Fibroblast of lung (primary cell): ENCODE measurements at regions not wholly inside any gene's neighbourhood (a gene's known extent, or its start where the extent isn't known, plus 50 kb on each side); places are given as distances from the start of the nearest gene placed in this dataset.

ENCODE experiments used
- DNase-seq, 2 donors: peaks; one replicate each; pipeline versions ENCODE4 v3.0.0 to v3.0.0-alpha.2; 2010; ENCODE audit warnings: low read depth in 2 of 2
- H2AFZ ChIP-seq: 2 replicates; pipeline ENCODE4 v1.5.1; 2012; ENCODE audit warnings: low read length, control low read depth, inconsistent platforms
- H3K27ac ChIP-seq: 2 replicates; pipeline ENCODE4 v1.5.1; 2011; ENCODE audit warnings: low read length, control low read depth; ENCODE audit not compliant: insufficient read depth
- H3K27me3 ChIP-seq: 2 replicates; pipeline ENCODE4 v1.5.1; 2011; ENCODE audit warnings: mild to moderate bottlenecking, low read length; ENCODE audit not compliant: control insufficient read depth, insufficient read depth
- H3K36me3 ChIP-seq: 2 replicates; pipeline ENCODE4 v1.5.1; 2011; ENCODE audit warnings: low read length; ENCODE audit not compliant: control insufficient read depth, insufficient read depth
- H3K4me1 ChIP-seq: 2 replicates; pipeline ENCODE4 v1.5.1; 2011; ENCODE audit warnings: low read length; ENCODE audit not compliant: control insufficient read depth, insufficient read depth; ENCODE audit errors: extremely low read depth
- H3K4me2 ChIP-seq: 2 replicates; pipeline ENCODE4 v1.5.1; 2011; ENCODE audit warnings: low read length, control low read depth; ENCODE audit not compliant: insufficient read depth; ENCODE audit errors: extremely low read depth
- H3K4me3 ChIP-seq, 4 experiments: fragments of 200-600 bp in 1 of 4; sonication (generic) in 1 of 4; replicated peaks in 1 of 4; 2 replicates each; pipeline ENCODE4 v1.5.1; 2011 to 2016; ENCODE audit warnings: low read length in 4 of 4, low read depth in 3 of 4, mild to moderate bottlenecking in 3 of 4, control low read depth in 2 of 4, inconsistent platforms in 1 of 4, mixed read lengths in 1 of 4; ENCODE audit not compliant: insufficient read depth in 1 of 4; ENCODE audit errors: control extremely low read depth in 1 of 4
- H3K79me2 ChIP-seq: 2 replicates; pipeline ENCODE4 v1.5.1; 2012; ENCODE audit warnings: mild to moderate bottlenecking, low read length, inconsistent platforms; ENCODE audit not compliant: control insufficient read depth, insufficient read depth
- H3K9ac ChIP-seq: 2 replicates; pipeline ENCODE4 v1.5.1; 2011; ENCODE audit warnings: mild to moderate bottlenecking, low read length, control low read depth; ENCODE audit not compliant: insufficient read depth
- H3K9me3 ChIP-seq: 2 replicates; pipeline ENCODE4 v1.5.1; 2012; ENCODE audit warnings: low read depth, low read length; ENCODE audit not compliant: control insufficient read depth, insufficient read depth
- H4K20me1 ChIP-seq: 2 replicates; pipeline ENCODE4 v1.5.1; 2011; ENCODE audit warnings: low read length; ENCODE audit not compliant: control insufficient read depth, insufficient read depth; ENCODE audit errors: extremely low read depth
- EZH2 ChIP-seq: IDR thresholded peaks from 2 replicates; pipeline ENCODE4 v1.5.1; 2012; ENCODE audit warnings: low read length, control low read depth, mild to moderate bottlenecking; ENCODE audit errors: missing control alignments
- TF ChIP-seq, protein P1 (sequence below), 2 donors: IDR thresholded peaks in 1 of 2; conservative IDR thresholded peaks in 1 of 2; 1 replicate in 1 of 2; 2 replicates in 1 of 2; pipeline ENCODE4 v1.5.1; 2011 to 2012; ENCODE audit warnings: low read length in 2 of 2, control low read depth in 1 of 2, inconsistent platforms in 1 of 2, low read depth in 1 of 2, mild to moderate bottlenecking in 1 of 2

DNA sequence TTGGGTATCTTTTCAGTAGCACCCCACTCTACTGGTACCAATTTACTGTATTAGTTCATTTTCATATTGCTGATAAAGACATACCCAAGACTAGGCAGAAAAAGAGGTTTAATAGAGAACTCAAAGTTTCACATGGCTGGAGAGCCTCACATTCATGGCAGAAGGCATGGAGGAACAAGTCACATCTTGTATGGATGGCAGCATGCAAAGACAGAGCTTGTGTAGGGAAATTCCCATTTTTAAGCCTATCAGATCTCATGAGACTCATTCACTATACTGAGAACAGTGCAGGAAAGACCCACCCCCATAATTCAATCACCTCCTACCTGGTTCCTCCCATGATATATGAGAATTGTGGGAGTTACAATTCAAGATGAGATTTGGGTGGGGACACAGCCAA, 878.6 kb upstream of the ADGRL4 start:
- Histone ChIP-seq H2AFZ (no peak overlapping the region), H3K79me2 (no peaks in the 10 kb centered on the region), H3K4me3 (no peak overlapping the region), H3K9ac (no peak overlapping the region), H3K27me3 (no peaks in the 10 kb centered on the region), H3K4me2 (no peak overlapping the region), H3K9me3 (no peaks in the 10 kb centered on the region), H3K27ac (no peak overlapping the region), H3K4me1 (no peaks in the 10 kb centered on the region), H4K20me1 (no peaks in the 10 kb centered on the region), H3K36me3 (no peaks in the 10 kb centered on the region)
- TF ChIP-seq, protein P1, sequence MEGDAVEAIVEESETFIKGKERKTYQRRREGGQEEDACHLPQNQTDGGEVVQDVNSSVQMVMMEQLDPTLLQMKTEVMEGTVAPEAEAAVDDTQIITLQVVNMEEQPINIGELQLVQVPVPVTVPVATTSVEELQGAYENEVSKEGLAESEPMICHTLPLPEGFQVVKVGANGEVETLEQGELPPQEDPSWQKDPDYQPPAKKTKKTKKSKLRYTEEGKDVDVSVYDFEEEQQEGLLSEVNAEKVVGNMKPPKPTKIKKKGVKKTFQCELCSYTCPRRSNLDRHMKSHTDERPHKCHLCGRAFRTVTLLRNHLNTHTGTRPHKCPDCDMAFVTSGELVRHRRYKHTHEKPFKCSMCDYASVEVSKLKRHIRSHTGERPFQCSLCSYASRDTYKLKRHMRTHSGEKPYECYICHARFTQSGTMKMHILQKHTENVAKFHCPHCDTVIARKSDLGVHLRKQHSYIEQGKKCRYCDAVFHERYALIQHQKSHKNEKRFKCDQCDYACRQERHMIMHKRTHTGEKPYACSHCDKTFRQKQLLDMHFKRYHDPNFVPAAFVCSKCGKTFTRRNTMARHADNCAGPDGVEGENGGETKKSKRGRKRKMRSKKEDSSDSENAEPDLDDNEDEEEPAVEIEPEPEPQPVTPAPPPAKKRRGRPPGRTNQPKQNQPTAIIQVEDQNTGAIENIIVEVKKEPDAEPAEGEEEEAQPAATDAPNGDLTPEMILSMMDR (conservative IDR thresholded peaks at IDR 0.05 in 1 of 2, IDR thresholded peaks at IDR 0.05 in 1 of 2; ENCODE audit: low read depth in 1 of 2, low read length in 2 of 2), result no peak
- no peak for TF ChIP-seq EZH2
- no peak for DNase-seq

DNA sequence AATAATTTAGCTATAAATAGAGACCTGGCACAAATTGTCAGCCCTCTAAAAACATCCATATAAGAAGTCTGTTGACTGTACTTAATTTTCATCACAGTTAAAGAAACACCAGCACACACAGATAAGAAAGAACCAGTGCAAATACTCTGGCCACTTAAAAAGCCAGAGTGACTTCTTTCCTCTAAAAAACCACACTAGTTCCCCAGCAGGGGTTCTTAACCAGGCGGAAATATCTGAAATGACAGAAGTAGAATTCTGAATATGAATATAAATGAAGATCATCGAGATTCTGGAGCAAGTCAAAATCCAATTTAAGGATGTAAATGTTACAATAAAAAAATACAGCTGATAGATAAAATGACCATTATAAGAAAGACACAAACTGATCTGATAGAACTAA, 870.6 kb upstream of the ADGRL4 start:
- H3K79me2 ChIP-seq, result no peaks in the 10 kb centered on the region
- no peaks in the 10 kb centered on the region for H3K27me3 ChIP-seq
- no peaks in the 10 kb centered on the region for H3K36me3 ChIP-seq
- no peak overlapping the region for H2AFZ ChIP-seq
- no peaks in the 10 kb centered on the region for H3K4me1 ChIP-seq
- no peak overlapping the region for H3K9ac ChIP-seq
- H3K4me3 ChIP-seq, result no peak overlapping the region
- H3K4me2 ChIP-seq, result no peak overlapping the region
- no peaks in the 10 kb centered on the region for H3K9me3 ChIP-seq
- no peak for DNase-seq
- no peaks in the 10 kb centered on the region for H4K20me1 ChIP-seq
- no peak overlapping the region for H3K27ac ChIP-seq
- TF ChIP-seq, protein P1 (conservative IDR thresholded peaks at IDR 0.05 in 1 of 2, IDR thresholded peaks at IDR 0.05 in 1 of 2; ENCODE audit: low read depth in 1 of 2, low read length in 2 of 2), result no peak
- TF ChIP-seq EZH2, result no peak

DNA sequence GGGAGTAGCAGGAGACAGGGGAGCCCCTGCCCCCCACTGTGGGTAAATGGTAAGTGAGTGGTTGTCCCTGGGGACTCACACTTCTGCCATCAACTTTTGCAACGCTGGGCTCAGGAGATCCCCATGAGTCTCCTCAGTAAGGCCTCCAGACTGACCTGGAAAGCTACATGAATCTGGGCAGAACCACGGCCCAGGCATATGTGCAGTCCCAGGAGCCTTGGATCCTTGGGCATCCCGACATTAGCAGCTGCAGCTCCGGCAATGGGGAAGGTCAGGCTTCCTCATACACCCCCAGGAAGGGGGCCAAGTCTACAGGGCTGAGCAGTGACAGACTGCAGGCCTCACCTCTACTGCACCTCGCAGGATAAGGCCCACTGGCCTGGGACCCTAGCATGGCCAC, 868.7 kb upstream of the ADGRL4 start:
- Histone ChIP-seq H3K79me2 (no peaks in the 10 kb centered on the region), H3K27ac (no peak overlapping the region), H3K4me1 (no peaks in the 10 kb centered on the region), H3K9me3 (no peaks in the 10 kb centered on the region), H3K4me2 (no peak overlapping the region), H3K36me3 (no peaks in the 10 kb centered on the region), H4K20me1 (no peaks in the 10 kb centered on the region), H3K4me3 (no peak overlapping the region), H2AFZ (no peak overlapping the region), H3K27me3 (no peaks in the 10 kb centered on the region), H3K9ac (no peak overlapping the region)
- TF ChIP-seq, protein P1 (conservative IDR thresholded peaks at IDR 0.05 in 1 of 2, IDR thresholded peaks at IDR 0.05 in 1 of 2; ENCODE audit: low read depth in 1 of 2, low read length in 2 of 2), result no peak
- TF ChIP-seq EZH2, result no peak
- no peak for DNase-seq
